ENCODE measurements at regions not wholly inside any gene's neighbourhood (a gene's known extent, or its start where the extent isn't known, plus 50 kb on each side); places are given as distances from the start of the nearest gene placed in this dataset.

- TF ChIP-seq CTCF (conservative IDR thresholded peaks at IDR 0.05 in 1 of 2, IDR thresholded peaks at IDR 0.05 in 1 of 2; ENCODE audit: low read depth in 1 of 2, low read length in 2 of 2) = no peak
- no peak for TF ChIP-seq EZH2 (IDR thresholded peaks at IDR 0.05; ENCODE audit: low read length, missing control alignments)
Observed at GRCh38 chr9:16052757-16053530, 500.1 kb downstream of the CCDC171 start.

Data from fibroblast of lung (primary cell).